HG02840 (cell line): ENCODE measurements at regions not wholly inside any gene's neighbourhood (a gene's known extent, or its start where the extent isn't known, plus 50 kb on each side); places are given as distances from the start of the nearest gene placed in this dataset.

Experiments
- ATAC-seq: cut with Tn5 transposase; IDR thresholded peaks from one replicate; pipeline ENCODE4 v1.9.1; 2021; ENCODE audit warnings: mild to moderate bottlenecking, moderate library complexity, moderate number of reproducible peaks; ENCODE audit not compliant: unreplicated experiment, low FRiP score

GRCh38 chr6:147802459-147802858, 294.0 kb downstream of the SAMD5 start:
- ATAC-seq: no peak

DNA sequence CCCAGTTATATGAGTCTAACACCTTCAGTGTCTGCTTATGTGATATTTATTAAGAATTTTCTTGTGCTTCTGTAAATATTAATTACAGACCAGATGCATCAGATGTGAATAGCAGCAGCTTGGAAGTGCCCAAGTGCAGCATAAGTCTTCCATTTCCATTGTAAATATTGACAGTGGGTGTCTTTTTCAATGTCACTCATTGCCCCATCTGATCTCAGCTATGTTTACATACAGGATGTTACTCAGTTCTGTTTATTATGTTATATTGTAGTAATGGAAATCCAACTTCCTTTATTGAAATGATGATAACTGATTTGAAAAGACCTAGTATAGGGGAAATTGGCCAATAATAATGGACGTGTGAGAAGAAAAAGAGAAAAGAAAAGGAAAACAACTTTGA, 296.7 kb downstream of the SAMD5 start:
- ATAC-seq: no peak

GRCh38 chr6:147806697-147807096, 298.2 kb downstream of the SAMD5 start:
- no peak for ATAC-seq

DNA sequence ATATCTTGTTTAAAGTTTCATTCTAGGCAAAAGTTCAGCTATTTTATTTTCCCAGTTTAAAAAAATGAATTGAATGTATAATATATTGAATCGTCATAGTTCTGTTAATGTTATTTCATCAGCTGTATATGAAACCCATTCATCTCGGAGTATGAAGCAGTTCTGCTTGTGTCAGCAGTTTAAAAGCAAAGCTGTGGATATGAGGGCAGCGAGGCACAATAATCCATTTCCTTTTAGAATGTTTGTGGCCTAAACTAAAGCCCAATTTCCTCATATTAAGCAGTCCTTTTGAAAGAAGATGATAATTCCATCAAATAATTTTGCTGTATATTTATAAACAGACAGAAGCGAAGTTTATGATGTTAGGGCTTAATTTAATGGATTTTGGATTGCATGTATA, 300.1 kb downstream of the SAMD5 start:
- ATAC-seq: no peak

DNA sequence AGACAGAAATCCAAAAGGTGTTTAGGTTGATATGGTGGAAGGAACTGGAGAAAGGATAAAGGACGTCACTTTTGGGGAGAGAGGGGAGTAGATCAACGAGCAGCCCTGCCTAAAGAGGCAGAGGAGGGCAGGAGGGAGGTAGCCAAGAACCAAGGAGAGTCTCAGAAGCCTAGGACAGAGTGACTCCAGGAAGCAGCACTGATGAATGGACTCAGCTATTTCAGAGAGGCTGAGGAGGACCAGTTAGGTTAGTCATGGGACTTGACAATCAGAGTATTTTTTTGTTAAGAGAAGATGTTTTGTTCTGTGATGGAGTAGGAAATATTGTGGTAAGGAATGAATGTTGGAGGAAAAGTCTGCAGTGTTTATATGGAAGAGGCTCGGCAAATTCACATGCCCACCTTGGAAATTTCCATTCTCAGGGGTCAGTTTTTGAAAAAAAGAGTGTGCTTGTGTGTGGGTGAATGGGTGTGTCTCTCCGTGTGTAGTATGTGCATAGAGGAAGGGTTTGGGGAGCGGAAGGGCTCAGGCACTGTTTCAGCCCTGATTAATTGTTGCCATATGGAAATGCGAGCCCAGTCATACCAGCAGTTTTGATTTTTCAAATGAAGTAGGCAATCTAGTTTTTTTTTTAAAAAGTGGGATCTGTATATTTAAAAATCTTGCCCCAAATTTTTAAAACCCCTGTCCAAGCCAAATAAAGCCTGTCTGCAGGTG, 303.6 kb downstream of the SAMD5 start:
- no peak for ATAC-seq

DNA sequence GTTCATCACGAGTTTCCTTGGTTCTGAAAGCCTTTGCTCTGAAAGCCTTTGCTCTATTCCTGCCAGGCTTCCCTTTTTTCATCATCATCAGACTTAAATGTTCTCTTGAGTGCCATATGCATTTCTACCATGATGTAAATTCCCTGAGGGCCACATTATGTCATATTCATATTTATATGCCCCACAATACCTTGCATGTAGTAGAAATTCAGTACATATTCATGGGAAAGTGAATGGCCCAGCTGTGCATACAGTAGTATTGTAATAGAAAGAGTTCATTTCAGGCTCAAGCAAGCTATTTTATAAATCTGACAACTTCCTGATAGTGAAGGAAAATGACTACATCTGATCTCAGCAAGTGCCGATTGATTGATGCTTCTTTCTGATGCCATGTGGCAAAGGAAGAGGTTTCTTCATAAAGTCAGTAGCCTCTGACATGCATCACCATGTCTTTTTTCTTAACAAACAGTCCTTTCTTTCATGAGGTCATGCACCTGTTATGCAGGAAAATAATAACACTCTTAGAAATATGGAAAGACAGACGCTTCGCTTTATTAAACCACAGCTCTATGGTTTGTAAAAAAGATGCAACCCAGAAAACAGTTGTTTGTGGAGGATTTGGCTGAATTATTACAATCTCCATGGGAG, 308.7 kb downstream of the SAMD5 start:
- no peak for ATAC-seq

DNA sequence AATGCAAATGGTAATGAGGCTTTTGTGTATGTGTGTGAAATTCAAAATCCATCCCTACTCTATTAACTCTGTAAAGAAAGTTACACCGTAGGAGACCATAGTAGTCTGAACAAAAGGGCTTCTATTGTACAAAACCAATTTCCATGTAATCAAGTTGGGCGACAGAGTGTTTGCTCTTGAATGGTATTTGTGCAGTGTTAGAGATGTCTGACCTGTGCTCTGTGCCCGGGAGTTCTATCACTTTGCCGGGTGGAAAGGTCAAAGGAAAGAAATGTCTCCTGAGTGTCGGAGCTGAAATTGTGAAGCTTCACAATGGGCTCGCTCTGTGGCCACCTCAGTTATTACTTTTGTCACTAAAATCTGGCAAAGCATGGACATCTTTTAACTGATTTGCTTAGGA, 312.0 kb downstream of the SAMD5 start:
- ATAC-seq: no peak

DNA sequence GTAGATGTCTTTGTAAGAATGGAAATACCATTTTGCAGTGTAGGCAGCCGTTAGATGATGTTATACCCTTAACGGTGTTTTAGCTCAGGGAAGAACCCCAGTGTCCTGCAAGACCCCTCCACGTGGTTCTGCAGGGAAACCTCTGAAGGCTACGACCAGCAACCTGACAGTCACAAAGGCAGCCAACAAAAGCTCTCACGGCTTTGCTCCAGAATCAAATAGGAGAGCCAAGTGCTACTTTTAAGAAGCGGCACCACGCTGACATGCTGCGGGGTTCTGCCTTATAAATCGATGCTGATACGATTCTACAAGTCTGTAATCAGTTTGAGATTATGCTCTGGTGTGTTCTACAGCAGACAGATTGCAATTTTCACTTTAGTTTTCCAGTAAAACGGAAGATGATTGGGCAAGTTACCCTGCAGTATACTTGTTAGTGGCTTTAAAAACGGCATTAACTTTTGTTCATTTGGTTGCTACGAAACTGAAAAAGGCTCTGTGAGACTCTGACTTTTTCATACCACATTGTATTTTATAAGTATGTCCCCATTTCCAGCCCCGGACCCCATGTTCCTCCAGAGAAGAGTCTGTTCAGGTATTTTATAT, 312.9 kb downstream of the SAMD5 start:
- no peak for ATAC-seq

GRCh38 chr6:147823936-147824335, 315.4 kb downstream of the SAMD5 start:
- ATAC-seq: no peak

DNA sequence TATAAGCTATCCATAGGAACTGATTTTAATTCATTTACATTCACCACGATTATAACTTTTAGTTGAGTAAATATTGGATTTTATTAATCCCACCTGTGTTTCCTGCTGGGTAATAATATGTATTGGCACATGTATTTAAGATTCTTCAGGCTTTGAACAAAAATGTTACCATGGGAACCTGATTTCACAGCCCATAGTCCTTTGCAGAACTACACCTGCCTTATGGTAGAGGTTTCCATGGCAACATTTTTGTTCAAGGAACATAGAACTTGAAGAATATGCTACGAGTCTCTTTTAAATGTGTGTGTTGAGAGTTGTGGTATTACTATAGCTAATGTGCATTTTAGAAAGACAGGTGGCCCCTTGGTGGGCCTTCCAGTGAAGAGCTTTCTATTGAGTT, 317.4 kb downstream of the SAMD5 start:
- ATAC-seq: no peak

DNA sequence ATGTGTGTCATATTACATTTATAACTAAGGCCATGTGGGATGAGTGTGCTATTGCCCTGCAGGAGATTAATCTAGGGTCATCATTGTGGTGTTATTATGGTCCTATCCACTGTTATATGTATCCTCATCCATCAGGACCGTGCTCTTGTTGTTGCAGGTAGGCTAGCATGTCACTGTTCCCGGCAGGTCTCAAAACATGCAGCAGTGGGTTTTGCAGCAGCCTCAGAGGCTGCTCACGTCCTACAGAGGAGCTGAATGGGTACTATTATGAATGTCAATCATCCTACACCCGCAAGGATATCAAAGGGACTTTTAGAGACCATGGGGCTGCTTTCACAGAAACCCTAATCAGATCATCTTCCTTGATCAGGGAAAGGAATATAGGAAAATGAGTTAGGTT, 318.2 kb downstream of the SAMD5 start:
- no peak for ATAC-seq

GRCh38 chr6:147829418-147829817, 320.9 kb downstream of the SAMD5 start:
- ATAC-seq: no peak

GRCh38 chr6:147829835-147830234, 321.3 kb downstream of the SAMD5 start:
- ATAC-seq: no peak

GRCh38 chr6:147831356-147831755, 322.9 kb downstream of the SAMD5 start:
- ATAC-seq: no peak

DNA sequence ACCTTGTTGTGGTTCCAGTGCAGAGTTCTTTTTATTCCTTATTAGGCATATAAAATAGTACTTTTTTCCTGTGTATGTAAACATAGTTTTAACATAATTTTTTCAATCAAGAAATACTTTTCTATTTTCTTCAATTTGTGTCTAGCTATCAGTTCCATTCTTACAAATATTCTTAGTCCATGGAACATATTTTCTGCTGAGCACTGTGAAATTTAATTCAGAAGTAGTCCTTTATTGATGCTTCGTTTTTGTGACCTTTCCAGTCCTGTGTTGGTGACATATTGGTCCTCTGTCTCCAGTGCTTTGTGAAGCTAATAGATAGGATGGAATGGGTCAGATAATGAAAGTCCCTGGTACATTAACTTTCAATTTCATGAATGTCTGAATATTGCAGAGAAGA, 325.1 kb downstream of the SAMD5 start:
- no peak for ATAC-seq

DNA sequence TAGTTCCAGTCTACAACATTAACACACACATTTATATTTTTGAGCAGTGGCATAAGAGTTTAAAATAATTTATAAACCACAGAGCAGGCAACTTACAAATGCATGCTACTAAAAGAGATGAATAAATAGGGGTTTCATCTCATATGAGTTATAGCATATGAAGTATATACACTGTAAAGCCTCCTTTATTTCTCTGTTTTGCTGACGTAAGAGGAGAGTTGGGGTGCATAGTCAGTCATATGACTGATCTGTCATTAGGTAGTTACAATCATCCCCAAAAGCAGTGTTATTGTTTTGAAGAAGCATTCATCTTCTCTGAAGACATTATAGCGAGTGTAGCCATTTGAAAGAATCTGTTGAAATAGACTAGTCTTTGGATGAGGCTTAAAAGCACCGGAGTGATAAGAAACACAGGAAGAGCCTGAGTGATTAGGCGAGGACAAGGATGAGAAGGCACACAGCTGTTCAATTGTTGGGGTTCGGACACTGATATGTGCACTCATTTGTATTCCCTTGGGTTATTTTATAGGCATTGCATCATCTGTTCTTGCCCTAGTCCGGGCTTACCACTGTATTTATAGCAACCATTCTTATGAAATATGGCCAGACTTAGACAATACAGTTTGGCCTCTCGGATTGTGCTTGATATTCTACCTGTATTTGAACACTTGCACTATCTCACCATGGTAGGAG, 325.7 kb downstream of the SAMD5 start:
- ATAC-seq: no peak

DNA sequence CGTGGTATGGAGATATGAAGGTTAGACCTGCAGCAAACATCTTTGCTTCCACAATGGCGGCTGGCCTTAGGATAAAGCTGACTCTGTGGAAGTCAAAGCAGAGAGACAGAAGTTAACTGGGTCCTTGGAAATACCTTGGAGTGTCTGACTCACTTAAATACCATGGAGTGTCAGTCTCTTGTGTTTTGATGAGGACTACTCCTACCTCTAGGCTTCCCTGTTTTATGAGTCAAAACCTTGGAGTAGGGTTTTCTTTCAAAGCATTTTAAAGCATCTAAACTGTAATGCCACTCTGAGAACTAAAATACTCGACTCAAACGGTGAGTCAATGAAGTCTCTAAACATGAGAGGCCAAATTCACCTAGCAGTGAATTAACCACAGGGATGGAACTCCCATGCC, 329.1 kb downstream of the SAMD5 start:
- no peak for ATAC-seq

GRCh38 chr6:147839708-147840610, 331.5 kb downstream of the SAMD5 start:
- ATAC-seq: no peak

- ATAC-seq: no peak
Observed at GRCh38 chr6:147841547-147842148, 333.2 kb downstream of the SAMD5 start.
